ENCODE measurements at regions not wholly inside any gene's neighbourhood (a gene's known extent, or its start where the extent isn't known, plus 50 kb on each side); places are given as distances from the start of the nearest gene placed in this dataset.

- no peaks in the 10 kb centered on the region for H3K27me3 Mint-ChIP-seq (ENCODE audit: insufficient read depth, low read depth, poor library complexity)
- H3K4me3 Mint-ChIP-seq, result no peak overlapping the region
- H3K4me1 Mint-ChIP-seq, result no peaks in the 10 kb centered on the region
- no peaks in the 10 kb centered on the region for H4K20me1 ChIP-seq (replicated peaks; ENCODE audit: insufficient read depth)
- H3K36me3 ChIP-seq (ENCODE audit: insufficient read depth), result no peaks in the 10 kb centered on the region
- no peak for ATAC-seq
- no peaks in the 10 kb centered on the region for H3K79me2 ChIP-seq (replicated peaks; ENCODE audit: insufficient read depth)
- no peaks in the 10 kb centered on the region for H3K27me3 ChIP-seq (ENCODE audit: insufficient read depth)
- DNase-seq (ENCODE audit: low spot score), result no peak
- TF ChIP-seq, protein P1, sequence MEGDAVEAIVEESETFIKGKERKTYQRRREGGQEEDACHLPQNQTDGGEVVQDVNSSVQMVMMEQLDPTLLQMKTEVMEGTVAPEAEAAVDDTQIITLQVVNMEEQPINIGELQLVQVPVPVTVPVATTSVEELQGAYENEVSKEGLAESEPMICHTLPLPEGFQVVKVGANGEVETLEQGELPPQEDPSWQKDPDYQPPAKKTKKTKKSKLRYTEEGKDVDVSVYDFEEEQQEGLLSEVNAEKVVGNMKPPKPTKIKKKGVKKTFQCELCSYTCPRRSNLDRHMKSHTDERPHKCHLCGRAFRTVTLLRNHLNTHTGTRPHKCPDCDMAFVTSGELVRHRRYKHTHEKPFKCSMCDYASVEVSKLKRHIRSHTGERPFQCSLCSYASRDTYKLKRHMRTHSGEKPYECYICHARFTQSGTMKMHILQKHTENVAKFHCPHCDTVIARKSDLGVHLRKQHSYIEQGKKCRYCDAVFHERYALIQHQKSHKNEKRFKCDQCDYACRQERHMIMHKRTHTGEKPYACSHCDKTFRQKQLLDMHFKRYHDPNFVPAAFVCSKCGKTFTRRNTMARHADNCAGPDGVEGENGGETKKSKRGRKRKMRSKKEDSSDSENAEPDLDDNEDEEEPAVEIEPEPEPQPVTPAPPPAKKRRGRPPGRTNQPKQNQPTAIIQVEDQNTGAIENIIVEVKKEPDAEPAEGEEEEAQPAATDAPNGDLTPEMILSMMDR (conservative IDR thresholded peaks at IDR 0.05; ENCODE audit: low read depth in 2 of 2), result no peak
- TF ChIP-seq EZH2 (IDR thresholded peaks at IDR 0.05; ENCODE audit: low read depth, unreplicated experiment) (no peak), NANOG (IDR thresholded peaks at IDR 0.05; ENCODE audit: borderline replicate concordance) (no peak), STAT1 (IDR thresholded peaks at IDR 0.05; ENCODE audit: unreplicated experiment) (no peak), POLR2AphosphoS5 (IDR thresholded peaks at IDR 0.05; ENCODE audit: low read depth) (no peak), ZNF114 (CRISPR knock-in tag; IDR thresholded peaks at IDR 0.05) (no peak), EZH2phosphoT487 (IDR thresholded peaks at IDR 0.05; ENCODE audit: unreplicated experiment) (no peak), CREB1 (CRISPR knock-in tag; IDR thresholded peaks at IDR 0.05; ENCODE audit: low read depth) (no peak), JUNB (IDR thresholded peaks at IDR 0.05; ENCODE audit: unreplicated experiment) (no peak), ZNF331 (CRISPR knock-in tag; IDR thresholded peaks at IDR 0.05; ENCODE audit: low read depth) (no peak)
- TF ChIP-seq, protein P2, sequence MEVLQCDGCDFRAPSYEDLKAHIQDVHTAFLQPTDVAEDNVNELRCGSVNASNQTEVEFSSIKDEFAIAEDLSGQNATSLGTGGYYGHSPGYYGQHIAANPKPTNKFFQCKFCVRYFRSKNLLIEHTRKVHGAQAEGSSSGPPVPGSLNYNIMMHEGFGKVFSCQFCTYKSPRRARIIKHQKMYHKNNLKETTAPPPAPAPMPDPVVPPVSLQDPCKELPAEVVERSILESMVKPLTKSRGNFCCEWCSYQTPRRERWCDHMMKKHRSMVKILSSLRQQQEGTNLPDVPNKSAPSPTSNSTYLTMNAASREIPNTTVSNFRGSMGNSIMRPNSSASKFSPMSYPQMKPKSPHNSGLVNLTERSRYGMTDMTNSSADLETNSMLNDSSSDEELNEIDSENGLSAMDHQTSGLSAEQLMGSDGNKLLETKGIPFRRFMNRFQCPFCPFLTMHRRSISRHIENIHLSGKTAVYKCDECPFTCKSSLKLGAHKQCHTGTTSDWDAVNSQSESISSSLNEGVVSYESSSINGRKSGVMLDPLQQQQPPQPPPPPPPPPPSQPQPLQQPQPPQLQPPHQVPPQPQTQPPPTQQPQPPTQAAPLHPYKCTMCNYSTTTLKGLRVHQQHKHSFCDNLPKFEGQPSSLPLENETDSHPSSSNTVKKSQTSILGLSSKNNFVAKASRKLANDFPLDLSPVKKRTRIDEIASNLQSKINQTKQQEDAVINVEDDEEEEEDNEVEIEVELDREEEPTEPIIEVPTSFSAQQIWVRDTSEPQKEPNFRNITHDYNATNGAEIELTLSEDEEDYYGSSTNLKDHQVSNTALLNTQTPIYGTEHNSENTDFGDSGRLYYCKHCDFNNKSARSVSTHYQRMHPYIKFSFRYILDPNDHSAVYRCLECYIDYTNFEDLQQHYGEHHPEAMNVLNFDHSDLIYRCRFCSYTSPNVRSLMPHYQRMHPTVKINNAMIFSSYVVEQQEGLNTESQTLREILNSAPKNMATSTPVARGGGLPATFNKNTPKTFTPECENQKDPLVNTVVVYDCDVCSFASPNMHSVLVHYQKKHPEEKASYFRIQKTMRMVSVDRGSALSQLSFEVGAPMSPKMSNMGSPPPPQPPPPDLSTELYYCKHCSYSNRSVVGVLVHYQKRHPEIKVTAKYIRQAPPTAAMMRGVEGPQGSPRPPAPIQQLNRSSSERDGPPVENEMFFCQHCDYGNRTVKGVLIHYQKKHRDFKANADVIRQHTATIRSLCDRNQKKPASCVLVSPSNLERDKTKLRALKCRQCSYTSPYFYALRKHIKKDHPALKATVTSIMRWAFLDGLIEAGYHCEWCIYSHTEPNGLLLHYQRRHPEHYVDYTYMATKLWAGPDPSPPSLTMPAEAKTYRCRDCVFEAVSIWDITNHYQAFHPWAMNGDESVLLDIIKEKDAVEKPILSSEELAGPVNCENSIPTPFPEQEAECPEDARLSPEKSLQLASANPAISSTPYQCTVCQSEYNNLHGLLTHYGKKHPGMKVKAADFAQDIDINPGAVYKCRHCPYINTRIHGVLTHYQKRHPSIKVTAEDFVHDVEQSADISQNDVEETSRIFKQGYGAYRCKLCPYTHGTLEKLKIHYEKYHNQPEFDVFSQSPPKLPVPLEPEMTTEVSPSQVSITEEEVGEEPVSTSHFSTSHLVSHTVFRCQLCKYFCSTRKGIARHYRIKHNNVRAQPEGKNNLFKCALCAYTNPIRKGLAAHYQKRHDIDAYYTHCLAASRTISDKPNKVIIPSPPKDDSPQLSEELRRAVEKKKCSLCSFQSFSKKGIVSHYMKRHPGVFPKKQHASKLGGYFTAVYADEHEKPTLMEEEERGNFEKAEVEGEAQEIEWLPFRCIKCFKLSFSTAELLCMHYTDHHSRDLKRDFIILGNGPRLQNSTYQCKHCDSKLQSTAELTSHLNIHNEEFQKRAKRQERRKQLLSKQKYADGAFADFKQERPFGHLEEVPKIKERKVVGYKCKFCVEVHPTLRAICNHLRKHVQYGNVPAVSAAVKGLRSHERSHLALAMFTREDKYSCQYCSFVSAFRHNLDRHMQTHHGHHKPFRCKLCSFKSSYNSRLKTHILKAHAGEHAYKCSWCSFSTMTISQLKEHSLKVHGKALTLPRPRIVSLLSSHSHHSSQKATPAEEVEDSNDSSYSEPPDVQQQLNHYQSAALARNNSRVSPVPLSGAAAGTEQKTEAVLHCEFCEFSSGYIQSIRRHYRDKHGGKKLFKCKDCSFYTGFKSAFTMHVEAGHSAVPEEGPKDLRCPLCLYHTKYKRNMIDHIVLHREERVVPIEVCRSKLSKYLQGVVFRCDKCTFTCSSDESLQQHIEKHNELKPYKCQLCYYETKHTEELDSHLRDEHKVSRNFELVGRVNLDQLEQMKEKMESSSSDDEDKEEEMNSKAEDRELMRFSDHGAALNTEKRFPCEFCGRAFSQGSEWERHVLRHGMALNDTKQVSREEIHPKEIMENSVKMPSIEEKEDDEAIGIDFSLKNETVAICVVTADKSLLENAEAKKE (CRISPR knock-in tag; IDR thresholded peaks at IDR 0.05), result no peak
- TF ChIP-seq, protein P3, sequence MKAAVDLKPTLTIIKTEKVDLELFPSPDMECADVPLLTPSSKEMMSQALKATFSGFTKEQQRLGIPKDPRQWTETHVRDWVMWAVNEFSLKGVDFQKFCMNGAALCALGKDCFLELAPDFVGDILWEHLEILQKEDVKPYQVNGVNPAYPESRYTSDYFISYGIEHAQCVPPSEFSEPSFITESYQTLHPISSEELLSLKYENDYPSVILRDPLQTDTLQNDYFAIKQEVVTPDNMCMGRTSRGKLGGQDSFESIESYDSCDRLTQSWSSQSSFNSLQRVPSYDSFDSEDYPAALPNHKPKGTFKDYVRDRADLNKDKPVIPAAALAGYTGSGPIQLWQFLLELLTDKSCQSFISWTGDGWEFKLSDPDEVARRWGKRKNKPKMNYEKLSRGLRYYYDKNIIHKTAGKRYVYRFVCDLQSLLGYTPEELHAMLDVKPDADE (IDR thresholded peaks at IDR 0.05), result no peak
- TF ChIP-seq, protein P4, sequence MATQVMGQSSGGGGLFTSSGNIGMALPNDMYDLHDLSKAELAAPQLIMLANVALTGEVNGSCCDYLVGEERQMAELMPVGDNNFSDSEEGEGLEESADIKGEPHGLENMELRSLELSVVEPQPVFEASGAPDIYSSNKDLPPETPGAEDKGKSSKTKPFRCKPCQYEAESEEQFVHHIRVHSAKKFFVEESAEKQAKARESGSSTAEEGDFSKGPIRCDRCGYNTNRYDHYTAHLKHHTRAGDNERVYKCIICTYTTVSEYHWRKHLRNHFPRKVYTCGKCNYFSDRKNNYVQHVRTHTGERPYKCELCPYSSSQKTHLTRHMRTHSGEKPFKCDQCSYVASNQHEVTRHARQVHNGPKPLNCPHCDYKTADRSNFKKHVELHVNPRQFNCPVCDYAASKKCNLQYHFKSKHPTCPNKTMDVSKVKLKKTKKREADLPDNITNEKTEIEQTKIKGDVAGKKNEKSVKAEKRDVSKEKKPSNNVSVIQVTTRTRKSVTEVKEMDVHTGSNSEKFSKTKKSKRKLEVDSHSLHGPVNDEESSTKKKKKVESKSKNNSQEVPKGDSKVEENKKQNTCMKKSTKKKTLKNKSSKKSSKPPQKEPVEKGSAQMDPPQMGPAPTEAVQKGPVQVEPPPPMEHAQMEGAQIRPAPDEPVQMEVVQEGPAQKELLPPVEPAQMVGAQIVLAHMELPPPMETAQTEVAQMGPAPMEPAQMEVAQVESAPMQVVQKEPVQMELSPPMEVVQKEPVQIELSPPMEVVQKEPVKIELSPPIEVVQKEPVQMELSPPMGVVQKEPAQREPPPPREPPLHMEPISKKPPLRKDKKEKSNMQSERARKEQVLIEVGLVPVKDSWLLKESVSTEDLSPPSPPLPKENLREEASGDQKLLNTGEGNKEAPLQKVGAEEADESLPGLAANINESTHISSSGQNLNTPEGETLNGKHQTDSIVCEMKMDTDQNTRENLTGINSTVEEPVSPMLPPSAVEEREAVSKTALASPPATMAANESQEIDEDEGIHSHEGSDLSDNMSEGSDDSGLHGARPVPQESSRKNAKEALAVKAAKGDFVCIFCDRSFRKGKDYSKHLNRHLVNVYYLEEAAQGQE (IDR thresholded peaks at IDR 0.05; ENCODE audit: unreplicated experiment), result no peak
- H3K9me3 Mint-ChIP-seq, result peaks cover 8% of the 10 kb centered on the region; the same call in 2 of the 3 replicates
- no peak overlapping the region for H3K27ac ChIP-seq (ENCODE audit: low read depth)
- peaks cover 2% of the 10 kb centered on the region; the same call in 1 of the 3 replicates for H3K36me3 Mint-ChIP-seq (ENCODE audit: low read depth)
- H3K4me2 ChIP-seq, result no peak overlapping the region
- H3K4me1 ChIP-seq (ENCODE audit: insufficient read depth), result no peaks in the 10 kb centered on the region
- no peaks in the 10 kb centered on the region for H3K9me2 ChIP-seq (ENCODE audit: insufficient read depth)
- H3F3A ChIP-seq (replicated peaks; ENCODE audit: low read depth), result no peaks in the 10 kb centered on the region
- no peak overlapping the region for H2AFZ ChIP-seq
- H3K4me3 ChIP-seq, result no peak overlapping the region
- no peak overlapping the region for H3K27ac Mint-ChIP-seq
Observed at GRCh38 chr5:27402828-27403227, 364.4 kb upstream of the CDH9 start.

Measured in GM23338 (cell line).